ENCODE measurements at regions not wholly inside any gene's neighbourhood (a gene's known extent, or its start where the extent isn't known, plus 50 kb on each side); places are given as distances from the start of the nearest gene placed in this dataset.

DNA sequence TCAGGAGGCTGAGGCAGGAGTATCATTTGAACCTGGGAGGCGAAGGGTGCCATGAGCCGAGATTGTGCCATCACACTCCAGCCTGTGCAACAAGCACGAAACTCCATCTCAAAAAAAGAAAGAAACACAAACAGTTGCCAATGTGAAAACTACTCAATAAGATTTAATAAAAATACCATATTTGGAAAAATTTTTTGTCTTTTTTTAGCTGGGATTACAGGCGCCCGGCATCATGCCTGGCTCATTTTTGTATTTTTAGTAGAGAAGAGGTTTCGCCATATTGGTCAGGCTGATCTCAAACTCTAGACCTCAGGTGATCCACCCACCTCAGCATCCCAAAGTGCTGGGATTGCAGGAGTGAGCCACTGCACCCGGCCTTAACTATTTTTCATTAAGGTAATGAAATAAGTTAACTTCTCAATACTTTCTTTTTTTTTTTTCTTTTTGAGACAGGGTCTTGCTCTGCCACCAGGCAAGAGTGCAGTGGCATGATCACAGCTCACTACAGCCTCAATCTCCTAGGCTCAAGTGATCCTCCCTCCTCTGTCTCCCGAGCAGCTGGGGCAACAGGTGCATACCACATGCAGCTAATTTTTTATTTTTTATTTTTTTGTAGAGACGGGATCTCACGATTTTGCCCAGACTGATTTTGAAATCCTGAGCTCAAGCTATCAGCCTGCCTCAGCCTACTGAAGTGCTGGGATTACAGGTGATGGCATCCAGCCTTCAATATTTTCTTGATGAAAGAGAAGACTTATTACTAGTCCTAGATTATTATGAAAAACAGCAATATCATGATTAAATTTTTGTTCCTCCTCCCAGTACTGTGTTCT, 4746.2 kb upstream of the OR11H1 start:
- H3K9me3 ChIP-seq (ENCODE audit: control insufficient read depth, insufficient read depth, low read length) = peaks cover 35% of the 10 kb centered on the region

More for the DNA sequence above, 4746.2 kb upstream of the OR11H1 start:
- no peaks in the 10 kb centered on the region for H3K27me3 Mint-ChIP-seq (ENCODE audit: low read depth in 2 of 2)
- no peaks in the 10 kb centered on the region for H3K4me1 Mint-ChIP-seq
- Histone ChIP-seq H3K4me1 (ENCODE audit: control insufficient read depth, insufficient read depth, low read length) (no peaks in the 10 kb centered on the region), H3K27ac (ENCODE audit: low read length) (no peak overlapping the region), H3K36me3 (ENCODE audit: control insufficient read depth, insufficient read depth, low read length) (no peaks in the 10 kb centered on the region), H3K27me3 (ENCODE audit: control insufficient read depth, insufficient read depth, low read length) (no peaks in the 10 kb centered on the region), H3K4me3 (ENCODE audit: low read length) (no peak overlapping the region)
- peaks cover 35% of the 10 kb centered on the region for H3K36me3 Mint-ChIP-seq
- 75% methylated on average over 10 of the region's 10 CpGs for WGBS (ENCODE audit: insufficient coverage)
- no peak for DNase-seq
- no peak for ATAC-seq
- intact Hi-C loops (cut with micrococcal nuclease) = no loop called here
- no peak overlapping the region for H3K27ac Mint-ChIP-seq
- peaks cover 11 to 38% of the 10 kb centered on the region in 2 donors for H3K9me3 Mint-ChIP-seq
- no peak for TF ChIP-seq CTCF (IDR thresholded peaks at IDR 0.05)
- no peak overlapping the region for H3K4me3 Mint-ChIP-seq

Data from natural killer cell (primary cell).